Esophagus muscularis mucosa (tissue), 4 donors: ENCODE measurements at regions not wholly inside any gene's neighbourhood (a gene's known extent, or its start where the extent isn't known, plus 50 kb on each side); places are given as distances from the start of the nearest gene placed in this dataset.

ENCODE experiments used
- DNase-seq: peaks from one replicate; pipeline ENCODE4 v3.0.0-alpha.2; 2017; ENCODE audit errors: extremely low spot score
- H3K27ac ChIP-seq, 4 donors: fragments of 200-600 bp; sonication (generic); replicated peaks in 1 of 4; 1 replicate in 3 of 4; 2 replicates in 1 of 4; pipeline ENCODE4 v1.5.1; 2016 to 2019; ENCODE audit warnings: mild to moderate bottlenecking in 1 of 4
- H3K27me3 ChIP-seq, 4 donors: fragments of 200-600 bp; sonication (generic); one replicate each; pipeline versions ENCODE4 v1.5.1 to v1.6.0; 2016 to 2019
- H3K36me3 ChIP-seq, 4 donors: fragments of 200-600 bp; sonication (generic); one replicate each; pipeline ENCODE4 v1.5.1; 2016 to 2019
- H3K4me1 ChIP-seq, 4 donors: fragments of 200-600 bp; sonication (generic); one replicate each; pipeline ENCODE4 v1.5.1; 2016 to 2019
- H3K4me3 ChIP-seq, 4 donors: fragments of 200-600 bp; sonication (generic); 1 replicate in 2 of 4; 2 replicates in 2 of 4; pipeline ENCODE4 v1.5.1; 2016 to 2019; ENCODE audit warnings: mild to moderate bottlenecking in 4 of 4, moderate library complexity in 1 of 4
- H3K9me3 ChIP-seq, 4 donors: fragments of 200-600 bp; sonication (generic); 1 replicate in 3 of 4; 2 replicates in 1 of 4; pipeline ENCODE4 v1.5.1; 2016 to 2019
- CTCF ChIP-seq, 3 experiments: fragments of 200-600 bp in 2 of 3; fragments of 450-650 bp in 1 of 3; sonication (generic) in 2 of 3; IDR thresholded peaks; one replicate each; pipeline ENCODE4 v1.5.1; 2017 to 2019; ENCODE audit warnings: antibody characterized with exemption in 3 of 3, mild to moderate bottlenecking in 2 of 3, moderate library complexity in 1 of 3
- EP300 ChIP-seq: sonication (generic); formaldehyde crosslinking; IDR thresholded peaks from one replicate; pipeline ENCODE4 v1.6.1; 2017; ENCODE audit warnings: antibody characterized with exemption
- POLR2A ChIP-seq: fragments of 450-650 bp; IDR thresholded peaks from one replicate; pipeline ENCODE4 v1.6.1; 2017; ENCODE audit warnings: antibody characterized with exemption, moderate library complexity, mild to moderate bottlenecking, low read depth
- POLR2AphosphoS5 ChIP-seq, 2 donors: sonication (generic); formaldehyde crosslinking; IDR thresholded peaks; one replicate each; pipeline ENCODE4 v1.6.1; 2017; ENCODE audit warnings: antibody characterized with exemption in 2 of 2
- WGBS: methylation state at CpG from one replicate; pipeline ENCODE4 v1.1.5; 2018; 5-methylcytosine and 5-hydroxymethylcytosine counted together
- intact Hi-C: fragments of 100-400 bp; cut with DNase I; formaldehyde crosslinking; loops from one replicate; pipeline ENCODE4 v1.15.1; 2023

GRCh38 chrX:38999967-39000745 lies 198.9 kb downstream of the MID1IP1 start:
- no peaks in the 10 kb centered on the region for H3K4me1 ChIP-seq
- 63% methylated on average over 2 of the region's 2 CpGs for WGBS
- H3K27ac ChIP-seq, result no peak overlapping the region
- H3K27me3 ChIP-seq, result no peaks in the 10 kb centered on the region
- H3K4me3 ChIP-seq, result no peak overlapping the region
- no peaks in the 10 kb centered on the region for H3K9me3 ChIP-seq
- H3K36me3 ChIP-seq, result no peaks in the 10 kb centered on the region
- intact Hi-C loops, result no loop called here
- no peak for TF ChIP-seq EP300
- peak; percentile 21 for DNase-seq

GRCh38 chrX:39000802-39001201 lies 199.5 kb downstream of the MID1IP1 start:
- H3K27ac ChIP-seq, result no peak overlapping the region
- no peaks in the 10 kb centered on the region for H3K4me1 ChIP-seq
- no peak for DNase-seq
- WGBS, result 81% methylated on average over 1 of the region's 1 CpG
- no peaks in the 10 kb centered on the region for H3K9me3 ChIP-seq
- TF ChIP-seq POLR2A (no peak), POLR2AphosphoS5 (IDR thresholded peaks at IDR 0.05) (no peak), EP300 (no peak), CTCF (IDR thresholded peaks at IDR 0.05) (no peak)
- H3K36me3 ChIP-seq, result no peaks in the 10 kb centered on the region
- H3K27me3 ChIP-seq, result no peaks in the 10 kb centered on the region
- intact Hi-C loops, result no loop called here
- no peak overlapping the region for H3K4me3 ChIP-seq

- TF ChIP-seq POLR2AphosphoS5 (IDR thresholded peaks at IDR 0.05), result no peak
- no peak for TF ChIP-seq CTCF (IDR thresholded peaks at IDR 0.05)
- no peak for TF ChIP-seq EP300
- no peak for TF ChIP-seq POLR2A
- Histone ChIP-seq H3K27ac (no peak overlapping the region), H3K9me3 (no peaks in the 10 kb centered on the region), H3K27me3 (no peaks in the 10 kb centered on the region), H3K4me3 (no peak overlapping the region), H3K36me3 (no peaks in the 10 kb centered on the region), H3K4me1 (no peaks in the 10 kb centered on the region)
- DNase-seq, result no peak
- WGBS, result 25% methylated on average over 1 of the region's 1 CpG
- intact Hi-C loops, result no loop called here
Observed at GRCh38 chrX:39002466-39002865, 201.2 kb downstream of the MID1IP1 start.

GRCh38 chrX:39008549-39008948 lies 207.3 kb downstream of the MID1IP1 start:
- DNase-seq, result no peak
- intact Hi-C loops, result no loop called here
- Histone ChIP-seq H3K27me3 (no peaks in the 10 kb centered on the region), H3K4me3 (no peak overlapping the region), H3K36me3 (no peaks in the 10 kb centered on the region), H3K9me3 (no peaks in the 10 kb centered on the region), H3K4me1 (peaks cover 0 to 13% (median 9%) of the 10 kb centered on the region in 4 donors), H3K27ac (no peak overlapping the region)
- 77% methylated on average over 4 of the region's 4 CpGs for WGBS
- TF ChIP-seq CTCF (IDR thresholded peaks at IDR 0.05) (no peak), POLR2AphosphoS5 (IDR thresholded peaks at IDR 0.05) (no peak), EP300 (no peak), POLR2A (no peak)

GRCh38 chrX:39011454-39012221 lies 210.4 kb downstream of the MID1IP1 start:
- Histone ChIP-seq H3K27me3 (no peaks in the 10 kb centered on the region), H3K36me3 (no peaks in the 10 kb centered on the region), H3K4me3 (no peak overlapping the region), H3K4me1 (peaks cover 0 to 13% (median 9%) of the 10 kb centered on the region in 4 donors), H3K9me3 (no peaks in the 10 kb centered on the region), H3K27ac (no peak overlapping the region)
- no peak for TF ChIP-seq CTCF (IDR thresholded peaks at IDR 0.05)
- no peak for TF ChIP-seq POLR2AphosphoS5 (IDR thresholded peaks at IDR 0.05)
- no peak for TF ChIP-seq POLR2A
- TF ChIP-seq EP300, result no peak
- 59% methylated on average over 10 of the region's 10 CpGs for WGBS
- intact Hi-C loops, result no loop called here
- no peak for DNase-seq
